ENCODE measurements at regions not wholly inside any gene's neighbourhood (a gene's known extent, or its start where the extent isn't known, plus 50 kb on each side); places are given as distances from the start of the nearest gene placed in this dataset.

DNA sequence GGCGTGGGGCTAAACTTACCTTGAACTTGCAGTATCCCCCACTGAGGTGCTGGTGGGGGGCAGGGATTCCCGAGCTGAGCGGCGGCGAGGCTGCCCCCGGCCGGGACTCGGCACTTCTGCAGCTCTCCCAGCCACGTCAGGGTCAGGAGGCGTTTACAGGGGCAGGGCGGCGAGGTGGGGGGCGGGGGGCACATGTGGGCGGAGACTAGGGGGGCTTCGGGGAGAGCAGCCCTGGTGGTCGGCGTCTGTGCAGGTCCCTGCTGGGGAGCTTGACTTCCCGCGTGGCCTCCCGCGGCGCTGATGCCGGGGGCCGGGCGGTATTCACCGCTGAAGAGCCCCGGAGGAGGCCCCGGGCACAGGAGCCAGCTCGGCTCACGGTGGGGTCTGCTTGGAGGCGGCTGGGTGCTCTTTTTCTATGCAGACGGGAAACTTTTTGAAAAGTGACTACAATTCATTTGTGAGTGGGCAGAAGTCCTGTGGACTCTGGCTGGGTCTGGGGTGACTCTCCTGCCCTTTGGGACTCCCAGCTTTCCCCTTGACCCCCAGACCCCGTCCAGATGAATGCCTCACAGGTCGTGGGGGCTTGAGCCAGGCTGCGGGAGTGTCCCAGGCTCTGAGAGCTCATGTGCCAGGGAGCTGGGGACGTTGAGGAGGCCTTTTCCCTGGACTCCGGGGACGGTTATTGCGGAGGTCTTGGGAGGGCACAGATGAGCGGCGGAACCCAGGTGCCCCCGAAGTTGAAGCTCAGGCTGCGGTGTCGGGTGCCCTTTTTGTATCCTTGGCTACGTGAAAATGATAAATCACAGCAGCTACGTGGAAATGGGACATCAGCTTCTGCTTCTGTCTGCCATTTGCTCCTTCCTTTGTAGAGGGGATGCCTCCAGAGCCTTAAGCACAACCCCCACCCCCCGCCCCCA, 75.9 kb upstream of the GATA5 start:
- TF ChIP-seq, protein P1, sequence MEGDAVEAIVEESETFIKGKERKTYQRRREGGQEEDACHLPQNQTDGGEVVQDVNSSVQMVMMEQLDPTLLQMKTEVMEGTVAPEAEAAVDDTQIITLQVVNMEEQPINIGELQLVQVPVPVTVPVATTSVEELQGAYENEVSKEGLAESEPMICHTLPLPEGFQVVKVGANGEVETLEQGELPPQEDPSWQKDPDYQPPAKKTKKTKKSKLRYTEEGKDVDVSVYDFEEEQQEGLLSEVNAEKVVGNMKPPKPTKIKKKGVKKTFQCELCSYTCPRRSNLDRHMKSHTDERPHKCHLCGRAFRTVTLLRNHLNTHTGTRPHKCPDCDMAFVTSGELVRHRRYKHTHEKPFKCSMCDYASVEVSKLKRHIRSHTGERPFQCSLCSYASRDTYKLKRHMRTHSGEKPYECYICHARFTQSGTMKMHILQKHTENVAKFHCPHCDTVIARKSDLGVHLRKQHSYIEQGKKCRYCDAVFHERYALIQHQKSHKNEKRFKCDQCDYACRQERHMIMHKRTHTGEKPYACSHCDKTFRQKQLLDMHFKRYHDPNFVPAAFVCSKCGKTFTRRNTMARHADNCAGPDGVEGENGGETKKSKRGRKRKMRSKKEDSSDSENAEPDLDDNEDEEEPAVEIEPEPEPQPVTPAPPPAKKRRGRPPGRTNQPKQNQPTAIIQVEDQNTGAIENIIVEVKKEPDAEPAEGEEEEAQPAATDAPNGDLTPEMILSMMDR (IDR thresholded peaks at IDR 0.05), result no peak
- 0 out of 2 replicates have a peak, but pooled peaks have one; percentile 49 for TF ChIP-seq POLR2AphosphoS5 (IDR thresholded peaks at IDR 0.05; ENCODE audit: low read depth, low read length)
- no peak for TF ChIP-seq TCF7L2 (IDR thresholded peaks at IDR 0.05; ENCODE audit: low read depth, low read length)
- TF ChIP-seq, protein P2, sequence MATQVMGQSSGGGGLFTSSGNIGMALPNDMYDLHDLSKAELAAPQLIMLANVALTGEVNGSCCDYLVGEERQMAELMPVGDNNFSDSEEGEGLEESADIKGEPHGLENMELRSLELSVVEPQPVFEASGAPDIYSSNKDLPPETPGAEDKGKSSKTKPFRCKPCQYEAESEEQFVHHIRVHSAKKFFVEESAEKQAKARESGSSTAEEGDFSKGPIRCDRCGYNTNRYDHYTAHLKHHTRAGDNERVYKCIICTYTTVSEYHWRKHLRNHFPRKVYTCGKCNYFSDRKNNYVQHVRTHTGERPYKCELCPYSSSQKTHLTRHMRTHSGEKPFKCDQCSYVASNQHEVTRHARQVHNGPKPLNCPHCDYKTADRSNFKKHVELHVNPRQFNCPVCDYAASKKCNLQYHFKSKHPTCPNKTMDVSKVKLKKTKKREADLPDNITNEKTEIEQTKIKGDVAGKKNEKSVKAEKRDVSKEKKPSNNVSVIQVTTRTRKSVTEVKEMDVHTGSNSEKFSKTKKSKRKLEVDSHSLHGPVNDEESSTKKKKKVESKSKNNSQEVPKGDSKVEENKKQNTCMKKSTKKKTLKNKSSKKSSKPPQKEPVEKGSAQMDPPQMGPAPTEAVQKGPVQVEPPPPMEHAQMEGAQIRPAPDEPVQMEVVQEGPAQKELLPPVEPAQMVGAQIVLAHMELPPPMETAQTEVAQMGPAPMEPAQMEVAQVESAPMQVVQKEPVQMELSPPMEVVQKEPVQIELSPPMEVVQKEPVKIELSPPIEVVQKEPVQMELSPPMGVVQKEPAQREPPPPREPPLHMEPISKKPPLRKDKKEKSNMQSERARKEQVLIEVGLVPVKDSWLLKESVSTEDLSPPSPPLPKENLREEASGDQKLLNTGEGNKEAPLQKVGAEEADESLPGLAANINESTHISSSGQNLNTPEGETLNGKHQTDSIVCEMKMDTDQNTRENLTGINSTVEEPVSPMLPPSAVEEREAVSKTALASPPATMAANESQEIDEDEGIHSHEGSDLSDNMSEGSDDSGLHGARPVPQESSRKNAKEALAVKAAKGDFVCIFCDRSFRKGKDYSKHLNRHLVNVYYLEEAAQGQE (IDR thresholded peaks at IDR 0.05; ENCODE audit: insufficient read depth in 1 of 2, low read depth in 2 of 2, low read length in 1 of 2), result no peak
